HUES48 (cell line): ENCODE measurements at regions not wholly inside any gene's neighbourhood (a gene's known extent, or its start where the extent isn't known, plus 50 kb on each side); places are given as distances from the start of the nearest gene placed in this dataset.

Experiments
- H3K27ac ChIP-seq: one replicate; pipeline ENCODE4 v1.7.0; 2013; ENCODE audit warnings: low read depth, low read length, inconsistent platforms
- H3K27me3 ChIP-seq: 2 replicates; pipeline ENCODE4 v1.6.1; 2013; ENCODE audit warnings: mild to moderate bottlenecking, low read length; ENCODE audit not compliant: control insufficient read depth, insufficient read depth
- H3K36me3 ChIP-seq: 2 replicates; pipeline ENCODE4 v1.6.1; 2013; ENCODE audit warnings: low read length; ENCODE audit not compliant: control insufficient read depth, insufficient read depth
- H3K4me1 ChIP-seq: 2 replicates; pipeline ENCODE4 v1.6.1; 2013; ENCODE audit warnings: mild to moderate bottlenecking, low read length; ENCODE audit not compliant: control insufficient read depth, insufficient read depth
- H3K4me3 ChIP-seq: 2 replicates; pipeline ENCODE4 v1.5.1; 2013; ENCODE audit warnings: mild to moderate bottlenecking, low read depth, low read length
- H3K9ac ChIP-seq: 2 replicates; pipeline ENCODE4 v1.6.1; 2013; ENCODE audit warnings: mild to moderate bottlenecking, low read depth, low read length, moderate library complexity
- H3K9me3 ChIP-seq: 2 replicates; pipeline ENCODE4 v1.6.1; 2013; ENCODE audit warnings: low read length; ENCODE audit not compliant: control insufficient read depth, insufficient read depth

- Histone ChIP-seq H3K36me3 (no peaks in the 10 kb centered on the region), H3K9ac (no peak overlapping the region), H3K9me3 (no peaks in the 10 kb centered on the region), H3K4me3 (no peak overlapping the region), H3K4me1 (no peaks in the 10 kb centered on the region), H3K27me3 (no peaks in the 10 kb centered on the region), H3K27ac (no peak overlapping the region)
These were observed 292.1 kb upstream of the RGS18 start for GRCh38 chr1:191866155-191866554.

- Histone ChIP-seq H3K27me3 (no peaks in the 10 kb centered on the region), H3K4me3 (no peak overlapping the region), H3K27ac (no peak overlapping the region), H3K36me3 (no peaks in the 10 kb centered on the region), H3K9ac (no peak overlapping the region), H3K4me1 (no peaks in the 10 kb centered on the region), H3K9me3 (no peaks in the 10 kb centered on the region)
These were observed 288.4 kb upstream of the RGS18 start for GRCh38 chr1:191869790-191870312.

DNA sequence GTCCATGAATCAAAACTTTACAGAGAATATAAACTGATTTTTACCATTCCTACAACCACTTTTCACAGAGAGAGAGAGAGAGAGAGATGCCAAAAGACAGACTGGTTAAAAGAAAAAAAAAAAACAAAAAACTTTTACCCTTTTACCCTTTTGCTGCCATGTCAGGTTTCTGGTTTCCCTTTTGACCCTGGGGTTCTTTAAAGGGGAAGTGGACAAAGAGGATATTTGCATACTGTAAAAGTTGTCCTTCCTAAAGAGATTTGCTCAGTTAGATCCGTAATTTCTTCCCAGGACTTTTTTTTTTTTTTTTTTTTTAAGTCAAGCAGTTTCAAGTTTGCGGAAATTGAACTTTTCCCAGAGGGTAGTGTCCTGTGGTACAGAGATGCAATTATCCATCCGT lies 287.8 kb upstream of the RGS18 start:
- H3K27me3 ChIP-seq = no peaks in the 10 kb centered on the region
- no peak overlapping the region for H3K9ac ChIP-seq
- H3K27ac ChIP-seq = no peak overlapping the region

DNA sequence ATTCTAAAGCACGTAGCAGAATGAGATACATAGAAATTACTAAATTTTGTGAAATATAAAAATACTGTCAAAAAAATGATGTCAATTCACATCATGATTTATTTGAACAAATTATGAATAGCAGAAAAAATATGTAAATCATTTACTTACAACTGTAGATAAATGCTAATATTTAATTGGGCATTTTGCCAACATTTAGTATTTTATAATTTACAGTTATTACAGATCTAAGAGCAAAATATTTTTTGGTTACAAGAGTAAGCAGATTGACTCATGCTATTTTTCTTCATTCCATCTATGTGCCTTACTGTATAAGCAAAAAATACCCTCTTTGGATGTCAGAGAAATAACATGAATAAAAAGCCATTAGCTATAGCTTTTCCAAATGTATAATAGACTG lies 282.3 kb upstream of the RGS18 start:
- H3K27me3 ChIP-seq = no peaks in the 10 kb centered on the region
- no peak overlapping the region for H3K27ac ChIP-seq
- H3K36me3 ChIP-seq = no peaks in the 10 kb centered on the region
- no peaks in the 10 kb centered on the region for H3K4me1 ChIP-seq
- no peaks in the 10 kb centered on the region for H3K9me3 ChIP-seq
- no peak overlapping the region for H3K9ac ChIP-seq
- H3K4me3 ChIP-seq = no peak overlapping the region

More for the DNA sequence above, 287.8 kb upstream of the RGS18 start:
- H3K4me1 ChIP-seq = no peaks in the 10 kb centered on the region
- H3K4me3 ChIP-seq = no peak overlapping the region
- no peaks in the 10 kb centered on the region for H3K9me3 ChIP-seq
- H3K36me3 ChIP-seq = no peaks in the 10 kb centered on the region

- H3K27me3 ChIP-seq = no peaks in the 10 kb centered on the region
- no peaks in the 10 kb centered on the region for H3K4me1 ChIP-seq
- no peak overlapping the region for H3K4me3 ChIP-seq
- H3K9ac ChIP-seq = no peak overlapping the region
- no peak overlapping the region for H3K27ac ChIP-seq
- no peaks in the 10 kb centered on the region for H3K9me3 ChIP-seq
- no peaks in the 10 kb centered on the region for H3K36me3 ChIP-seq
These were observed 281.6 kb upstream of the RGS18 start for GRCh38 chr1:191876631-191877030.

DNA sequence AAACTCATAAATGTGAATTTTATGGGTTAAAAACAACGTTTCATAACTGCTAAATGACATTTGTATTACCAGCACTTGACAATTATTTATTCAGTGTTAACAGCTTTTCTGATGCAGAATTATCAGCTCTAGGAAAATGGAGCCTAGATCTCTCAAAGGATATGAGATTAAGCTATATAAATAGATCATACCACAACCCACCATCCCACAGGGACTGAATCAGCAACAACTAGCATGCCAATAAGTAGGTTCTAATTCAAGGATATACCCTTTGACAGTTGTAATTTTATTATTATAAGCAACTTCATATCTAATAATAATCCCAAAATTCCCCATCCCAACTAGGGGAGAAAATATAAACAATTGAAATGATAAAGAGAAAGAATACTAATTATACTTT lies 275.4 kb upstream of the RGS18 start:
- Histone ChIP-seq H3K27me3 (no peaks in the 10 kb centered on the region), H3K27ac (no peak overlapping the region), H3K9me3 (no peaks in the 10 kb centered on the region), H3K36me3 (no peaks in the 10 kb centered on the region), H3K9ac (no peak overlapping the region), H3K4me1 (no peaks in the 10 kb centered on the region), H3K4me3 (no peak overlapping the region)

DNA sequence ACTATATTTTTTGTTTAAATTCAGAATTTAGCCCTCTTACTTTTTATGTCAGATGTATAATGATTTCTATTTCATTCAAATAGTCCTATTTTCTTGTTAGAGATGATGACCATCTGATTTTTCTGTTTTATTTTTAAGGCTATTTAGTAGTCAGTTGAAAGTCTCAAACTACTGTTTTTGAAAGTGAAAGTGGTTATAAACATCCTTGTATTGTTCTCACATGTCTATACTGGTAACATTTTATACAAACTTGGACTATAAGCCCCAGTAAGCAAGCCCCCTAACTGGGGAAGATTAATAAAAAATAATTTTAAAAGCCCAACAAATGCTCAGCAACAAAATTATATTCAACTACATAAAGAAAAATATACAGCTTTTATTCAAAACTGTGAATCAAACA lies 271.3 kb upstream of the RGS18 start:
- H3K27me3 ChIP-seq = no peaks in the 10 kb centered on the region
- H3K36me3 ChIP-seq = no peaks in the 10 kb centered on the region
- H3K4me3 ChIP-seq = no peak overlapping the region
- no peak overlapping the region for H3K27ac ChIP-seq
- H3K4me1 ChIP-seq = no peaks in the 10 kb centered on the region
- H3K9ac ChIP-seq = no peak overlapping the region
- H3K9me3 ChIP-seq = no peaks in the 10 kb centered on the region

DNA sequence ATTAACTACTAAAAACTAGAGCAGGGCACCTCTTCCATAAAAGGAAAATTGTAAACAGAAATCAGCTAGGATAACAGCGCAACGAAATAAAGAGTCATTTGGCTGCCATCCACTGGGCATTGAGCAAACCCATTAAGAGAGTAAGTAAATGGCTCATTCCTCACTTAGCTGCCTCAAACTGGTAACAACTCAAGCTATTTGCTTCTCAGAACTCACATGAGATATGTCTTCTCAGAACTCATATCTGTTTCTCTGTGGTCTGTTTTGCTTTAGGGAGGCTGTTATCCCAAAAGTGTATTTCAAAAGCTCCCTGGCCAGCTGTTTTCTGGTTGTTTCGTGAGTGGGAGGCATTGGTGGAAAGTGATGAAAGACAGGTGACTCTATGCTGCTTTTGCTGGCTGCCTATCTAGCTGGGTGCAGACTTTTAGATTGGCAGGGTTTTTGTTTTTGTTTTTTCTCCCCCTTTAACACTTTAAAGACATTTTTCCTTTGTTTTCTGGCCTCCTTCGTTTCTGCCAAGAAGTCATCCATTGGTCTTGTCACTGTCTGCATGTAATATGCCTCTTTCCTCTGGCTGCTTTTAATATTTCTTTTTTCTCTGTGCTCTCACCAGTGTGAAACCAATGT lies 269.2 kb upstream of the RGS18 start:
- H3K4me3 ChIP-seq = no peak overlapping the region
- no peak overlapping the region for H3K9ac ChIP-seq
- no peaks in the 10 kb centered on the region for H3K36me3 ChIP-seq
- no peaks in the 10 kb centered on the region for H3K4me1 ChIP-seq
- no peaks in the 10 kb centered on the region for H3K27me3 ChIP-seq
- no peaks in the 10 kb centered on the region for H3K9me3 ChIP-seq
- no peak overlapping the region for H3K27ac ChIP-seq

- no peaks in the 10 kb centered on the region for H3K4me1 ChIP-seq
- no peak overlapping the region for H3K9ac ChIP-seq
- H3K27ac ChIP-seq = no peak overlapping the region
- H3K4me3 ChIP-seq = no peak overlapping the region
- H3K9me3 ChIP-seq = no peaks in the 10 kb centered on the region
- no peaks in the 10 kb centered on the region for H3K36me3 ChIP-seq
- no peaks in the 10 kb centered on the region for H3K27me3 ChIP-seq
These were observed 268.6 kb upstream of the RGS18 start for GRCh38 chr1:191889623-191890003.

DNA sequence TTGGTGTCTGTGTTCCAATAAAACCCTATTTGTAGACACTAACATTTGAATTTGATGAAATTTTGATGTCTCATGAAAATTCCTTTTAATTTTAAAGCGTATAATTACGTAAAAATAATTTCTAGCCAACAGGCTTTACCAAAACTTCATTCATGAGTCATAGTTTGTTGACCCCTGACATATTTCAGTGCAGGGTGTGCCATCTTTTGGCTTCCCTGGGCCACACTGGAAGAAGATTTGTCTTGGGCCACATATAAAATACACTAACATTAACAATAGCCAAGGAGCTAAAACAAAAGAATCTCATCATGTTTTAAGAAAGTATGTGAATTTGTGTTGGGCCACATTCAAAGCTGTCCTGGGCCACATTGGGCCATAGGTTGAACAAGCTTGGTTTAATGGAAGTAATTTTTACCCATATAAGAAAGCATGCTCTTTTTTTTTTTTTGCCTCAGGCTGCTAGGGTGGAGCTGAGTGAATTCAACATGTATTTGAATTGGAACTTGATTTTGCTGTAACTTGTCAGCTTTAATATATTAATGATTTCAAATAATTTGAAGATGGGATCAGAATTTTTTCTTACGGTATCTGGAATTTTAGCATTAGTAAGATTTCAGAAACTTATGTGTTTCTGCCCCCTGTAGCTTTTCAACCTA lies 267.7 kb upstream of the RGS18 start:
- H3K9ac ChIP-seq = no peak overlapping the region
- no peaks in the 10 kb centered on the region for H3K4me1 ChIP-seq
- H3K9me3 ChIP-seq = no peaks in the 10 kb centered on the region
- H3K27me3 ChIP-seq = no peaks in the 10 kb centered on the region
- no peak overlapping the region for H3K27ac ChIP-seq
- no peaks in the 10 kb centered on the region for H3K36me3 ChIP-seq
- H3K4me3 ChIP-seq = no peak overlapping the region

GRCh38 chr1:191892716-191893115 lies 265.5 kb upstream of the RGS18 start:
- H3K9me3 ChIP-seq = no peaks in the 10 kb centered on the region
- H3K4me3 ChIP-seq = no peak overlapping the region
- H3K27me3 ChIP-seq = no peaks in the 10 kb centered on the region
- no peak overlapping the region for H3K27ac ChIP-seq
- no peak overlapping the region for H3K9ac ChIP-seq
- H3K36me3 ChIP-seq = no peaks in the 10 kb centered on the region
- no peaks in the 10 kb centered on the region for H3K4me1 ChIP-seq
